ENCODE measurements at regions not wholly inside any gene's neighbourhood (a gene's known extent, or its start where the extent isn't known, plus 50 kb on each side); places are given as distances from the start of the nearest gene placed in this dataset.

GRCh38 chr6:117200067-117200466, 65.3 kb upstream of the VGLL2 start:
- TF ChIP-seq CTCF (IDR thresholded peaks at IDR 0.05) (no peak), EZH2 (IDR thresholded peaks at IDR 0.05; ENCODE audit: borderline replicate concordance, insufficient read depth, low read depth, low read length, poor library complexity, severe bottlenecking) (no peak)

Measured in B cell (primary cell).